Brain microvascular endothelial cell (primary cell): ENCODE measurements at regions not wholly inside any gene's neighbourhood (a gene's known extent, or its start where the extent isn't known, plus 50 kb on each side); places are given as distances from the start of the nearest gene placed in this dataset.

Experiments
- DNase-seq: peaks from one replicate; pipeline ENCODE4 v3.0.0-alpha.2; 2020
- H3K27ac ChIP-seq: fragments of 250-450 bp; sonication (Bioruptor Pico); 2 replicates; pipeline ENCODE4 v1.5.1; 2020; ENCODE audit warnings: mild to moderate bottlenecking, moderate library complexity
- H3K27me3 ChIP-seq: fragments of 250-450 bp; sonication (Bioruptor Pico); replicated peaks from 2 replicates; pipeline ENCODE4 v1.5.1; 2020; ENCODE audit warnings: mild to moderate bottlenecking
- H3K36me3 ChIP-seq: fragments of 250-450 bp; sonication (Bioruptor Pico); replicated peaks from 2 replicates; pipeline ENCODE4 v1.5.1; 2020; ENCODE audit warnings: mild to moderate bottlenecking
- H3K4me3 ChIP-seq: 2 replicates; pipeline ENCODE4 v1.5.1; 2011; ENCODE audit warnings: low read depth, mild to moderate bottlenecking, control low read depth, low read length, moderate library complexity
- CTCF ChIP-seq: IDR thresholded peaks from 2 replicates; pipeline ENCODE4 v1.5.1; 2011; ENCODE audit warnings: low read depth, mild to moderate bottlenecking, moderate library complexity, low read length, control low read depth, inconsistent platforms; ENCODE audit errors: missing control alignments
- in situ Hi-C: cut with HindIII; loops from 2 replicates; pipeline ENCODE4 v1.10.0; 2017; ENCODE audit warnings: low sequenced_read_pairs, low pct_ligation_motif_present

GRCh38 chr17:55909776-55910175, 158.9 kb downstream of the PCTP start:
- no peak overlapping the region for H3K4me3 ChIP-seq

DNA sequence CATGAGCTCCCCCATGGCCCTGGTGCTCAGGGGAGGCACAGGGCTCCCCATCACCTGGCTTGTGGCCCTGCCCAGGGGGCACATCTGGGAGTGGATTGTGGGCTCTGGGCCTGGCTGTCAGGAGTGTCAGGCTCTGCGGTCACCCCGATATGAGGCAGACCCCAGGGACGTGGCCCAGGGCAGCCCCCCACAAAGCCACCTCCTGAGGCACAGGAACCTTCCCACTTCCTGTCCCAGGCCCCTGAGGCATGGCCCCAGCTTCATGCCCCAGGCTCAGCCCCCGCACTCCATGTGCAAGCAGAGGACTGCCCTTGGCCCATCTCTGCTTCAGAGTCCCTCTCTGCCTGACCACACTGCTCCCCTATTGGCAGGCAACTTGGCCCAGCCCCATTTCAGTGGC, 160.3 kb downstream of the PCTP start:
- Histone ChIP-seq H3K27me3 (no peaks in the 10 kb centered on the region), H3K27ac (no peak overlapping the region), H3K4me3 (no peak overlapping the region), H3K36me3 (no peaks in the 10 kb centered on the region)
- in situ Hi-C loops: no loop called here
- no peak for TF ChIP-seq CTCF
- no peak for DNase-seq

More at GRCh38 chr17:55909776-55910175, 158.9 kb downstream of the PCTP start:
- Histone ChIP-seq H3K36me3 (no peaks in the 10 kb centered on the region), H3K27ac (no peak overlapping the region), H3K27me3 (no peaks in the 10 kb centered on the region)
- in situ Hi-C loops: no loop called here
- no peak for DNase-seq
- TF ChIP-seq CTCF: no peak

- in situ Hi-C loops: no loop called here
- Histone ChIP-seq H3K27me3 (no peaks in the 10 kb centered on the region), H3K36me3 (no peaks in the 10 kb centered on the region), H3K27ac (no peak overlapping the region), H3K4me3 (no peak overlapping the region)
- no peak for DNase-seq
- TF ChIP-seq CTCF: no peak
Observed at GRCh38 chr17:55925440-55925839, 174.6 kb downstream of the PCTP start.

GRCh38 chr17:55926276-55926990, 175.6 kb downstream of the PCTP start:
- Histone ChIP-seq H3K27ac (no peak overlapping the region), H3K27me3 (no peaks in the 10 kb centered on the region), H3K4me3 (no peak overlapping the region), H3K36me3 (no peaks in the 10 kb centered on the region)
- no peak for TF ChIP-seq CTCF
- in situ Hi-C loops: no loop called here
- no peak for DNase-seq

DNA sequence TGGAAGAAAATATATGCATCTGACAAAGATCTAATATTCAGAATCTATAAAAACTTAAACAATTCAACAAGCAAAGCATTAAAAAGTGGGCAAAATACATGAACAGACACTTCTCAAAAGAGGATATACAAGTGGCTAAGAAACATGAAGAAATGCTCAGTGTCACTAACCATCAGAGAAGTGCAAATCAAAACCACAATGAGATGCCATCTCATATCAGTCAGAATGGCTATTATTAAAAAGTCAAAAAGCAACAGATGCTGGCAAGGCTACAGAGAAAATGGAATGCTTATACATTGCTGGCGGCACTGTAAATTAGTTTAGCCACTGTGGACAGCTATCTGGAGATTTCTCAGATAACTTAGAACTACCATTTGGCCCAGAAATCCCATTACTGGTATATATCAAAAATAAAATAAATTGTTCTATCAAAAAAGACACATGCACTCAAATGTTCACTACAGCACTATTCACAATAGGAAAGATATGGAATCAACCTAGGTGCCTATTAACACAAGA, 179.5 kb downstream of the PCTP start:
- H3K27ac ChIP-seq: no peak overlapping the region
- no peaks in the 10 kb centered on the region for H3K36me3 ChIP-seq
- H3K4me3 ChIP-seq: no peak overlapping the region
- no peak for TF ChIP-seq CTCF
- in situ Hi-C loops: no loop called here
- no peaks in the 10 kb centered on the region for H3K27me3 ChIP-seq
- DNase-seq: no peak

DNA sequence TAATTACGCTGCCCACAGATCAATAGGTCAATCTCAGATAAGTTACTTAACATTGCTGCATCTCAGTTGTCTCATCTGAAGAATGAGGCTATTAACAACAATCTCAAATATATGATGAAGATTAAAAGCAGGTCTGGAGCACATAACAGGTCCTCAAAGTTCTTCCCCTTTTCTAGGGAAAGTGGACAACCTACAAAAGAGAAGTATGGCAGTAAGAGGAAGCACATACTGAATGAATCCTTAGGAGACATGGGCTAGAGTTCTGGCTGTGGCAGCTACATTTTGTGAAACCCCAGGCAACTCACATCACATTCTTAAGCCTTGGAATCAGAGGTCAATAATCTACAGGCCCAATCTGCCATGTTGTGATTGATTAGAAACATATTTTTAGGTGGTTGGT, 180.6 kb downstream of the PCTP start:
- no peaks in the 10 kb centered on the region for H3K27me3 ChIP-seq
- no peak for TF ChIP-seq CTCF
- H3K27ac ChIP-seq: no peak overlapping the region
- in situ Hi-C loops: no loop called here
- no peak overlapping the region for H3K4me3 ChIP-seq
- no peaks in the 10 kb centered on the region for H3K36me3 ChIP-seq
- no peak for DNase-seq
